ENCODE measurements at regions not wholly inside any gene's neighbourhood (a gene's known extent, or its start where the extent isn't known, plus 50 kb on each side); places are given as distances from the start of the nearest gene placed in this dataset.

DNA sequence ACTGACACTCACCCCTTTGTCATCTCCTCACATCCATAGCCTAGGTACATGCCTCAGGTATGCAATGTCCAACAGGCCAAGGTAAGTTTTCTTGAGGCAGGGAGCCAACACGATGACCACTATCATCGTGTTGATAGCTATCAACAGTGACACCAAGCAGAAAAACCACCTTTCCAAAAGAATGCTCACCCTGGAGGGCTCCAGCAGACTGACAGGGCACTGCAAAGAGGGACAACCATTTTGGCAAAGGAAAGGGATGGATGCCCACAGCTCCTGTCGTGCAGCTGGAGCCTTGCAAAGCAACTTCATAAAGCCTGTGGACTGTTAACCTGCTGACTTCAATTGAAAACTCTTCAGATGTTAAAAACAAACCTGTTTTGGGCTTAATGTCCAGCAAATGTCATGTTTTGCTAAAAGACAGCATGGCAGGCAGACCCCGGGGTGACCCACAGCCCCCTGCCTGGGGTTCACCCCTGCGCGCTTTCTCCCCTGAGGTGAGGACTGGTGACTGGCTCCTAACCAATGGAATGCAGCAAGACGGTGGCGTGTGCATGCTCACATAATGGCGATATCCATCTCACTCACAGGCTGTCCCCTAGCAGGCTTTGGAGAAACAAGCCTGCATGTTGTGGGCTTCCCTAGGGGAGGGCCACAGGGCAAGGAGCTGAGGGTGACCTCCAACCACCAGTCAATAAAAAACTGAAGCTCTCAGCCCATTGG is 293.8 kb downstream of the TCERG1L start:
- TF ChIP-seq, protein P1, sequence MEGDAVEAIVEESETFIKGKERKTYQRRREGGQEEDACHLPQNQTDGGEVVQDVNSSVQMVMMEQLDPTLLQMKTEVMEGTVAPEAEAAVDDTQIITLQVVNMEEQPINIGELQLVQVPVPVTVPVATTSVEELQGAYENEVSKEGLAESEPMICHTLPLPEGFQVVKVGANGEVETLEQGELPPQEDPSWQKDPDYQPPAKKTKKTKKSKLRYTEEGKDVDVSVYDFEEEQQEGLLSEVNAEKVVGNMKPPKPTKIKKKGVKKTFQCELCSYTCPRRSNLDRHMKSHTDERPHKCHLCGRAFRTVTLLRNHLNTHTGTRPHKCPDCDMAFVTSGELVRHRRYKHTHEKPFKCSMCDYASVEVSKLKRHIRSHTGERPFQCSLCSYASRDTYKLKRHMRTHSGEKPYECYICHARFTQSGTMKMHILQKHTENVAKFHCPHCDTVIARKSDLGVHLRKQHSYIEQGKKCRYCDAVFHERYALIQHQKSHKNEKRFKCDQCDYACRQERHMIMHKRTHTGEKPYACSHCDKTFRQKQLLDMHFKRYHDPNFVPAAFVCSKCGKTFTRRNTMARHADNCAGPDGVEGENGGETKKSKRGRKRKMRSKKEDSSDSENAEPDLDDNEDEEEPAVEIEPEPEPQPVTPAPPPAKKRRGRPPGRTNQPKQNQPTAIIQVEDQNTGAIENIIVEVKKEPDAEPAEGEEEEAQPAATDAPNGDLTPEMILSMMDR (IDR thresholded peaks at IDR 0.05): no peak
- TF ChIP-seq EP300 (IDR thresholded peaks at IDR 0.05) (no peak), POLR2A (IDR thresholded peaks at IDR 0.05) (no peak)

Measured in ovary (tissue), 3 donors.